SK-N-SH (cell line): ENCODE measurements at regions not wholly inside any gene's neighbourhood (a gene's known extent, or its start where the extent isn't known, plus 50 kb on each side); places are given as distances from the start of the nearest gene placed in this dataset.

Experiments
- CTCF ChIA-PET: fragments of 300-600, 350-600 bp; formaldehyde crosslinking; extraction: SDS; loops from one replicate; lab custom pipeline; 2021; lab: Yijun Ruan, JAX
- POLR2A ChIA-PET: fragments of 350-600 bp; sonication (Branson Sonifier 250); formaldehyde crosslinking; extraction: SDS; loops from one replicate; lab custom pipeline; 2020; ENCODE audit warnings: antibody characterized with exemption, inconsistent platforms; lab: Yijun Ruan, JAX
- DNase-seq: peaks from one replicate; pipeline ENCODE4 v3.0.0; 2012
- H2AFZ ChIP-seq: fragments of 200-600 bp; sonication (generic); 2 replicates; pipeline ENCODE4 v1.8.1; 2016; ENCODE audit warnings: antibody characterized with exemption, mild to moderate bottlenecking, low read depth
- H3F3A ChIP-seq: fragments of 200-600 bp; sonication (generic); replicated peaks from 2 replicates; pipeline ENCODE3; 2016; ENCODE audit warnings: antibody characterized with exemption, mild to moderate bottlenecking; ENCODE audit not compliant: insufficient read depth
- H3K27ac ChIP-seq, 2 experiments: fragments of 200-500 bp in 1 of 2; fragments of 200-600 bp in 1 of 2; sonication (Bioruptor generic) in 1 of 2; sonication (generic), shearing (Covaris generic) in 1 of 2; 2 replicates each; pipeline versions ENCODE4 v1.5.1 to v1.6.1; 2014 to 2016; ENCODE audit warnings: low read depth in 2 of 2, inconsistent platforms in 1 of 2, low read length in 1 of 2, mild to moderate bottlenecking in 1 of 2, mixed read lengths in 1 of 2
- H3K27me3 ChIP-seq: fragments of 200-600 bp; sonication (generic), shearing (Covaris generic); 2 replicates; pipeline ENCODE4 v1.6.1; 2016; ENCODE audit warnings: mixed run types; ENCODE audit not compliant: insufficient read depth
- H3K36me3 ChIP-seq, 2 experiments: fragments of 200-500 bp in 1 of 2; fragments of 200-600 bp in 1 of 2; sonication (Bioruptor generic) in 1 of 2; sonication (generic) in 1 of 2; replicated peaks in 1 of 2; 2 replicates each; pipeline versions ENCODE3 to v1.5.1; 2014 to 2016; ENCODE audit warnings: low read length in 1 of 2, mild to moderate bottlenecking in 1 of 2; ENCODE audit not compliant: insufficient read depth in 2 of 2, control insufficient read depth in 1 of 2
- H3K4me1 ChIP-seq, 2 experiments: fragments of 200-500 bp in 1 of 2; fragments of 200-600 bp in 1 of 2; sonication (Bioruptor generic) in 1 of 2; sonication (generic), shearing (Covaris generic) in 1 of 2; 2 replicates each; pipeline versions ENCODE4 v1.5.1 to v1.6.1; 2014 to 2016; ENCODE audit warnings: low read depth in 1 of 2, low read length in 1 of 2, mixed run types in 1 of 2; ENCODE audit not compliant: insufficient read depth in 2 of 2, control insufficient read depth in 1 of 2
- H3K4me2 ChIP-seq: fragments of 200-600 bp; sonication (generic), shearing (Covaris generic); 2 replicates; pipeline ENCODE4 v1.6.1; 2017; ENCODE audit warnings: mixed run types
- H3K4me3 ChIP-seq, 2 experiments: fragments of 200-500 bp in 1 of 2; fragments of 200-600 bp in 1 of 2; sonication (Bioruptor generic) in 1 of 2; sonication (generic), shearing (Covaris generic) in 1 of 2; 2 replicates each; pipeline versions ENCODE4 v1.5.1 to v1.8.1; 2014 to 2016; ENCODE audit warnings: low read depth in 2 of 2, inconsistent platforms in 1 of 2, low read length in 1 of 2, mild to moderate bottlenecking in 1 of 2, mixed read lengths in 1 of 2, moderate library complexity in 1 of 2
- H3K79me2 ChIP-seq: fragments of 200-600 bp; sonication (generic); 2 replicates; pipeline ENCODE4 v1.8.1; 2017; ENCODE audit warnings: mild to moderate bottlenecking; ENCODE audit not compliant: insufficient read depth
- H3K9ac ChIP-seq: fragments of 200-600 bp; sonication (generic); 2 replicates; pipeline ENCODE4 v1.6.1; 2017; ENCODE audit warnings: mixed run types
- H3K9me2 ChIP-seq: fragments of 200-600 bp; sonication (generic); 2 replicates; pipeline ENCODE4 v1.6.1; 2017; ENCODE audit warnings: mixed run types
- H3K9me3 ChIP-seq: fragments of 200-600 bp; sonication (generic); 2 replicates; pipeline ENCODE4 v1.6.1; 2017; ENCODE audit warnings: mixed run types, mild to moderate bottlenecking, moderate library complexity
- H4K20me1 ChIP-seq: fragments of 200-600 bp; sonication (generic); 2 replicates; pipeline ENCODE4 v1.6.1; 2017; ENCODE audit warnings: mild to moderate bottlenecking, mixed run types; ENCODE audit not compliant: insufficient read depth
- CTCF ChIP-seq: fragments of 200-600 bp; sonication (generic); IDR thresholded peaks from 2 replicates; pipeline ENCODE4 v1.6.1; 2017; ENCODE audit warnings: antibody characterized with exemption, mild to moderate bottlenecking, moderate library complexity
- ELF1 ChIP-seq: IDR thresholded peaks from 2 replicates; pipeline ENCODE4 v1.4.0; 2012
- EP300 ChIP-seq, 2 experiments: IDR thresholded peaks; 2 replicates each; pipeline versions ENCODE4 v1.4.0 to v1.6.1; 2012; ENCODE audit warnings: borderline replicate concordance in 1 of 2, low read depth in 1 of 2, low read length in 1 of 2
- EZH2phosphoT487 ChIP-seq: fragments of 200-600 bp; sonication (generic); IDR thresholded peaks from 2 replicates; pipeline ENCODE4 v1.6.1; 2017; ENCODE audit warnings: low read depth, mixed run types, mild to moderate bottlenecking, antibody characterized with exemption, moderate library complexity, borderline replicate concordance
- FOSL2 ChIP-seq: IDR thresholded peaks from 2 replicates; pipeline ENCODE4 v1.4.0; 2012; ENCODE audit warnings: low read depth, mild to moderate bottlenecking, moderate library complexity, borderline replicate concordance
- FOXM1 ChIP-seq: IDR thresholded peaks from 2 replicates; pipeline ENCODE4 v1.4.0; 2012; ENCODE audit warnings: low read depth, mild to moderate bottlenecking
- GATA2 ChIP-seq: sonication (generic); formaldehyde crosslinking; IDR thresholded peaks from 2 replicates; pipeline ENCODE4 v1.5.0; 2020; ENCODE audit warnings: mild to moderate bottlenecking, missing genetic modification reagents
- IRF3 ChIP-seq: fragments of 150-350 bp; IDR thresholded peaks from 2 replicates; pipeline ENCODE4 v1.6.1; 2016; ENCODE audit warnings: mild to moderate bottlenecking, low read depth, low read length
- JUND ChIP-seq: IDR thresholded peaks from 2 replicates; pipeline ENCODE4 v1.4.0; 2012
- MXI1 ChIP-seq: IDR thresholded peaks from 2 replicates; pipeline ENCODE4 v1.6.1; 2012; ENCODE audit warnings: mild to moderate bottlenecking, low read depth, low read length, improper control_type of control experiment
- NFIC ChIP-seq: IDR thresholded peaks from 2 replicates; pipeline ENCODE4 v1.4.0; 2012; ENCODE audit warnings: borderline replicate concordance
- NRF1 ChIP-seq: IDR thresholded peaks from 2 replicates; pipeline ENCODE4 v1.6.1; 2012; ENCODE audit warnings: low read depth, mild to moderate bottlenecking, low read length
- PBX3 ChIP-seq: IDR thresholded peaks from 2 replicates; pipeline ENCODE4; 2012
- RAD21 ChIP-seq: IDR thresholded peaks from 2 replicates; pipeline ENCODE4 v1.6.1; 2012; ENCODE audit warnings: mild to moderate bottlenecking, low read length
- RCOR1 ChIP-seq: fragments of 150-350 bp; IDR thresholded peaks from 2 replicates; pipeline ENCODE4 v1.6.1; 2017; ENCODE audit warnings: antibody characterized with exemption, low read length
- REST ChIP-seq: IDR thresholded peaks from 2 replicates; pipeline ENCODE4 v1.6.1; 2012; ENCODE audit warnings: mild to moderate bottlenecking, low read depth, low read length, moderate library complexity
- RFX5 ChIP-seq: IDR thresholded peaks from 2 replicates; pipeline ENCODE4 v1.6.1; 2012; ENCODE audit warnings: mild to moderate bottlenecking, improper control_type of control experiment, low read length
- RXRA ChIP-seq: IDR thresholded peaks from 2 replicates; pipeline ENCODE4 v1.4.0; 2012; ENCODE audit warnings: low read depth, mild to moderate bottlenecking, borderline replicate concordance
- SIN3A ChIP-seq: IDR thresholded peaks from 2 replicates; pipeline ENCODE4 v1.6.1; 2012; ENCODE audit warnings: low read depth, mild to moderate bottlenecking, low read length, moderate library complexity, borderline replicate concordance
- TCF12 ChIP-seq: IDR thresholded peaks from 2 replicates; pipeline ENCODE4 v1.4.0; 2012
- USF1 ChIP-seq: IDR thresholded peaks from 2 replicates; pipeline ENCODE4 v1.4.0; 2012; ENCODE audit warnings: low read depth, borderline replicate concordance
- USF2 ChIP-seq: fragments of 150-350 bp; IDR thresholded peaks from 2 replicates; pipeline ENCODE4 v1.6.1; 2017; ENCODE audit warnings: antibody characterized with exemption, low read length, low read depth, borderline replicate concordance
- ZBTB33 ChIP-seq: IDR thresholded peaks from 2 replicates; pipeline ENCODE4 v1.4.0; 2012; ENCODE audit warnings: low read depth, borderline replicate concordance

- no peak overlapping the region for H3K4me3 ChIP-seq
- H3F3A ChIP-seq = peaks cover 10% of the 10 kb centered on the region
- peak overlapping the region; percentile 61; the same call in 1 of the 2 replicates for H2AFZ ChIP-seq
- H3K36me3 ChIP-seq = no peaks in the 10 kb centered on the region
- no peaks in the 10 kb centered on the region for H3K9me3 ChIP-seq
- H3K4me2 ChIP-seq = no peak overlapping the region
- no peak for DNase-seq
- no peaks in the 10 kb centered on the region for H4K20me1 ChIP-seq
- H3K9me2 ChIP-seq = no peaks in the 10 kb centered on the region
- POLR2A ChIA-PET = no interaction called here
- H3K27ac ChIP-seq = peak overlapping the region in 1 of 2 experiments; percentile 66; a peak in 2 of 4 replicates
- no peak overlapping the region for H3K9ac ChIP-seq
- H3K79me2 ChIP-seq = no peaks in the 10 kb centered on the region
- peaks cover 0 to 5% of the 10 kb centered on the region in 2 experiments; a peak in 1 of 4 replicates for H3K4me1 ChIP-seq
- CTCF ChIA-PET = interaction anchor here (1.3 kb wide), 1 partner anchor 15 kb away, joined by 3 read pairs; no protein-coding TSS in a partner anchor
- H3K27me3 ChIP-seq = no peaks in the 10 kb centered on the region
- no peak for TF ChIP-seq NFIC
- peak; percentile 51; the same call in 1 of the 2 replicates for TF ChIP-seq JUND
- no peak for TF ChIP-seq RAD21
- TF ChIP-seq EP300 (IDR thresholded peaks at IDR 0.05; ENCODE audit: borderline replicate concordance in 1 of 2, low read depth in 1 of 2, low read length in 1 of 2) = peak in 1 of 2 experiments; percentile 52; a peak in 2 of 4 replicates
- no peak for TF ChIP-seq GATA2 (CRISPR knock-in tag)
- TF ChIP-seq ZBTB33 = no peak
- no peak for TF ChIP-seq NRF1
- TF ChIP-seq EZH2phosphoT487 = no peak
- TF ChIP-seq RFX5 = no peak
- no peak for TF ChIP-seq CTCF
- no peak for TF ChIP-seq USF1
- no peak for TF ChIP-seq USF2
- TF ChIP-seq TCF12 = 0 out of 2 replicates have a peak, but pooled peaks have one; percentile 13
- TF ChIP-seq FOSL2 = peak; percentile 51; the same call in 1 of the 2 replicates
- no peak for TF ChIP-seq ELF1
- TF ChIP-seq FOXM1 = peak; percentile 53; the same call in 1 of the 2 replicates
- TF ChIP-seq IRF3 = no peak
- TF ChIP-seq MXI1 = no peak
- TF ChIP-seq RXRA = no peak
- no peak for TF ChIP-seq RCOR1
- TF ChIP-seq SIN3A = no peak
- no peak for TF ChIP-seq REST
- TF ChIP-seq PBX3 = peak; percentile 69
Measured at GRCh38 chr11:103714246-103714645, 322.2 kb upstream of the DDI1 start.
